Osteoblast (primary cell): ENCODE measurements at regions not wholly inside any gene's neighbourhood (a gene's known extent, or its start where the extent isn't known, plus 50 kb on each side); places are given as distances from the start of the nearest gene placed in this dataset. TPM values are rescaled to one million over a fixed set of nuclear protein-coding genes. Genes with fewer than 3 reads are reported as not detected.

ENCODE experiments used
- DNase-seq: peaks from one replicate; pipeline ENCODE4 v3.0.0; 2011; ENCODE audit warnings: low spot score, mixed read lengths; ENCODE audit not compliant: insufficient read length; ENCODE audit errors: missing footprints
- H2AFZ ChIP-seq: 2 replicates; pipeline ENCODE4 v1.6.0; 2011; ENCODE audit warnings: mild to moderate bottlenecking, low read length
- H3K27ac ChIP-seq: 2 replicates; pipeline ENCODE4 v1.5.1; 2011; ENCODE audit warnings: mild to moderate bottlenecking, low read depth, low read length, moderate library complexity
- H3K27me3 ChIP-seq: 2 replicates; pipeline ENCODE4 v1.6.0; 2012; ENCODE audit warnings: mild to moderate bottlenecking, control low read depth, inconsistent platforms, low read length, moderate library complexity; ENCODE audit not compliant: insufficient read depth
- H3K36me3 ChIP-seq: 2 replicates; pipeline ENCODE4 v1.5.1; 2011; ENCODE audit warnings: mild to moderate bottlenecking, low read length, control low read depth, moderate library complexity; ENCODE audit not compliant: insufficient read depth
- H3K4me1 ChIP-seq: 2 replicates; pipeline ENCODE4 v1.5.1; 2011; ENCODE audit warnings: mild to moderate bottlenecking, low read length, control low read depth, moderate library complexity; ENCODE audit not compliant: insufficient read depth
- H3K4me2 ChIP-seq: 2 replicates; pipeline ENCODE4 v1.6.0; 2011; ENCODE audit warnings: mild to moderate bottlenecking, low read length; ENCODE audit not compliant: insufficient read depth
- H3K4me3 ChIP-seq: fragments of 200-600 bp; sonication (generic); 3 replicates; pipeline ENCODE4 v1.5.1; 2012; ENCODE audit warnings: mild to moderate bottlenecking, low read length, inconsistent platforms; ENCODE audit not compliant: insufficient read depth
- H3K79me2 ChIP-seq: 2 replicates; pipeline ENCODE4 v1.6.0; 2012; ENCODE audit warnings: mild to moderate bottlenecking, low read length, control low read depth, inconsistent platforms; ENCODE audit not compliant: insufficient read depth
- H3K9me3 ChIP-seq: 2 replicates; pipeline ENCODE4 v1.5.1; 2011; ENCODE audit warnings: low read depth, low read length, control low read depth
- H4K20me1 ChIP-seq: 2 replicates; pipeline ENCODE4 v1.6.0; 2012; ENCODE audit warnings: mild to moderate bottlenecking, low read length, control low read depth; ENCODE audit not compliant: insufficient read depth
- small RNA-seq: library from RNA; depleted of rRNA; stranded (forward); fragments of <200 nt; gene quantifications from one replicate; pipeline ENCODE3, GENCODE V24; 2012
- TF ChIP-seq, protein P1 (sequence below): IDR thresholded peaks from 2 replicates; pipeline ENCODE4 v1.5.1; 2011; ENCODE audit warnings: mild to moderate bottlenecking, low read depth, low read length, moderate library complexity; ENCODE audit errors: extremely low read depth

DNA sequence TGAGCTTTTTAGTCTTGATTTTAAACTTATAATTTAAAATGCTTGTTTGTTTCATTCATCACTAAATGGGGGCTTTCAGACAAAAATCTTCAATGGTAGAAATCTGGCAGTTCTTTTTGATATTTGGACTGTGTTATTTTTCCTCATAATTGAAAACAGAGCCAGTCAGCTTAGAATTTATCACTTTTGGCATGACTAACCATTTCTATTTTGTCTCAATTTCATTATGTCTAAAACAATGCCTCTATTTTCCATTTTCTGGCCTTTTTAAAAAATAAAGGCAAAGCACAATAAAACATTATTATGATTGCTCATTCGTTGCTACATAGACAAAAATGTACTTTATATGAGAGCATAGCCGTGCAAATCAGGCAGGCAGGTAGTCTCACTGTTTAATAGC is 434.5 kb downstream of the XIRP2 start:
- no peaks in the 10 kb centered on the region for H3K4me1 ChIP-seq
- H3K4me2 ChIP-seq: no peak overlapping the region
- H3K4me3 ChIP-seq: no peak overlapping the region
- H3K36me3 ChIP-seq: no peaks in the 10 kb centered on the region
- H3K27ac ChIP-seq: no peak overlapping the region
- no peaks in the 10 kb centered on the region for H4K20me1 ChIP-seq
- TF ChIP-seq, protein P1, sequence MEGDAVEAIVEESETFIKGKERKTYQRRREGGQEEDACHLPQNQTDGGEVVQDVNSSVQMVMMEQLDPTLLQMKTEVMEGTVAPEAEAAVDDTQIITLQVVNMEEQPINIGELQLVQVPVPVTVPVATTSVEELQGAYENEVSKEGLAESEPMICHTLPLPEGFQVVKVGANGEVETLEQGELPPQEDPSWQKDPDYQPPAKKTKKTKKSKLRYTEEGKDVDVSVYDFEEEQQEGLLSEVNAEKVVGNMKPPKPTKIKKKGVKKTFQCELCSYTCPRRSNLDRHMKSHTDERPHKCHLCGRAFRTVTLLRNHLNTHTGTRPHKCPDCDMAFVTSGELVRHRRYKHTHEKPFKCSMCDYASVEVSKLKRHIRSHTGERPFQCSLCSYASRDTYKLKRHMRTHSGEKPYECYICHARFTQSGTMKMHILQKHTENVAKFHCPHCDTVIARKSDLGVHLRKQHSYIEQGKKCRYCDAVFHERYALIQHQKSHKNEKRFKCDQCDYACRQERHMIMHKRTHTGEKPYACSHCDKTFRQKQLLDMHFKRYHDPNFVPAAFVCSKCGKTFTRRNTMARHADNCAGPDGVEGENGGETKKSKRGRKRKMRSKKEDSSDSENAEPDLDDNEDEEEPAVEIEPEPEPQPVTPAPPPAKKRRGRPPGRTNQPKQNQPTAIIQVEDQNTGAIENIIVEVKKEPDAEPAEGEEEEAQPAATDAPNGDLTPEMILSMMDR: no peak
- no peak for DNase-seq
- no peaks in the 10 kb centered on the region for H3K27me3 ChIP-seq
- no peaks in the 10 kb centered on the region for H3K79me2 ChIP-seq
- no peak overlapping the region for H2AFZ ChIP-seq
- no peaks in the 10 kb centered on the region for H3K9me3 ChIP-seq

DNA sequence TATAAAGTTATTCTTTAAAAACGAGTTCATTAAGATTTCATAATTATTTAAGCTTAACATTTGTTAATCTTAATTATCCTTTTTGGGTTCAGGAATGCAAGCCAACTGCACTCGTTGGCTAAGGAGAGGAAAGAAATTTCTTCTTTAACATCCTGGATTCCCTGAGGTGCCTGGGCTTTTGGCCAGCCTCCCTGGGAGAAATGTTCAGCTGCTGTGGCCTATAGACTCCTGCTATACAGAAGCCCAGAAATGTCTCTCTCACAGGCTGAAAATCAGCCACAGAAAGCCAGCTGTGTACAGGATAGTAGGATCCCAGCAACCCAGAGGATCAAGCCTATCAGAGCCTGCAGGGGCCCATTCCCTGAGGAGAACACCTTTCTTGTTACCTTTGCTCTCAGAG is 430.3 kb downstream of the XIRP2 start:
- H3K27ac ChIP-seq: no peak overlapping the region
- no peaks in the 10 kb centered on the region for H4K20me1 ChIP-seq

DNA sequence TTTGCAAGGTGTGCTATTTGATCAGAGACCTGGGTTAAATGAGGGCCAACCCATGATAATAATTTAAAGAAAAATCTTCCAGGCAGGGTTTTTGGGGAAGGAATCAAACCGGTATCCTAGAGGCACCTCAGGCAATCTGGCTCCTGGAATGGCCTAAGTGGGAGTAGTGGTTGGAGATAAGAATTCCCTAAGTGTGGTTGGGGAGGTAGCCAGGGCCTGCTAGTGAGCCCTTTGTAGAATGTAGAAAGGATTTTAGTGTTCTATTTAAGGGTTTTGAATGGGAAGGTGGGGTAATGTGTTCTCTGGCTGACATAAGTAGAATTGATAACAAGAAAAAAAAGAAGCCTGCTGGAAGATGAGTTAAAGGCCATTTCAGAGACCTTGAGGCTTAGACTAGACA is 422.2 kb downstream of the XIRP2 start:
- Histone ChIP-seq H2AFZ (no peak overlapping the region), H3K4me3 (no peak overlapping the region), H3K27me3 (no peaks in the 10 kb centered on the region), H3K9me3 (no peaks in the 10 kb centered on the region), H3K36me3 (no peaks in the 10 kb centered on the region), H3K79me2 (no peaks in the 10 kb centered on the region), H3K4me2 (no peak overlapping the region), H4K20me1 (no peaks in the 10 kb centered on the region), H3K4me1 (no peaks in the 10 kb centered on the region), H3K27ac (no peak overlapping the region)
- no peak for DNase-seq
- TF ChIP-seq, protein P1: no peak

More for the DNA sequence above, 430.3 kb downstream of the XIRP2 start:
- H3K9me3 ChIP-seq: no peaks in the 10 kb centered on the region
- no peaks in the 10 kb centered on the region for H3K27me3 ChIP-seq
- H3K4me2 ChIP-seq: no peak overlapping the region
- H3K4me3 ChIP-seq: no peak overlapping the region
- DNase-seq: no peak
- H2AFZ ChIP-seq: no peak overlapping the region
- H3K36me3 ChIP-seq: no peaks in the 10 kb centered on the region
- H3K4me1 ChIP-seq: no peaks in the 10 kb centered on the region
- H3K79me2 ChIP-seq: no peaks in the 10 kb centered on the region
- TF ChIP-seq, protein P1: no peak

Small RNA genes in the stretch of these regions (small RNA-seq; reads per million reads assigned to genes)
- not detected for gene RNU7-148P
